NCI-H82 (cell line): ENCODE measurements at regions not wholly inside any gene's neighbourhood (a gene's known extent, or its start where the extent isn't known, plus 50 kb on each side); places are given as distances from the start of the nearest gene placed in this dataset.

Source experiments
- DNase-seq: peaks from one replicate; lab custom pipeline; 2025; lab: John Stamatoyannopoulos, UW

- DNase-seq = no peak
These were observed 98.6 kb downstream of the BCL2L11 start for GRCh38 chr2:111219285-111219684.

- no peak for DNase-seq
These were observed 99.2 kb downstream of the BCL2L11 start for GRCh38 chr2:111219734-111220505.

GRCh38 chr2:111220962-111221361 lies 100.2 kb downstream of the BCL2L11 start:
- DNase-seq = no peak

- no peak for DNase-seq
These were observed 101.0 kb downstream of the BCL2L11 start for GRCh38 chr2:111221701-111222100.

GRCh38 chr2:111222204-111222866 lies 101.6 kb downstream of the BCL2L11 start:
- no peak for DNase-seq

- DNase-seq = no peak
These were observed 105.1 kb downstream of the BCL2L11 start for GRCh38 chr2:111225856-111226255.

GRCh38 chr2:111226876-111227700 lies 106.4 kb downstream of the BCL2L11 start:
- no peak for DNase-seq

GRCh38 chr2:111227716-111228141 lies 107.0 kb downstream of the BCL2L11 start:
- no peak for DNase-seq

GRCh38 chr2:111231532-111232252 lies 111.0 kb downstream of the BCL2L11 start:
- DNase-seq = peak; percentile 43

- no peak for DNase-seq
These were observed 114.7 kb downstream of the BCL2L11 start for GRCh38 chr2:111235192-111236015.

GRCh38 chr2:111236025-111236424 lies 115.3 kb downstream of the BCL2L11 start:
- no peak for DNase-seq

GRCh38 chr2:111238296-111238695 lies 117.6 kb downstream of the BCL2L11 start:
- DNase-seq = peak; percentile 2

GRCh38 chr2:111239107-111239506 lies 118.4 kb downstream of the BCL2L11 start:
- DNase-seq = no peak

GRCh38 chr2:111239581-111240249 lies 119.0 kb downstream of the BCL2L11 start:
- no peak for DNase-seq

- DNase-seq = no peak
These were observed 122.6 kb downstream of the BCL2L11 start for GRCh38 chr2:111243295-111243694.

- DNase-seq = no peak
These were observed 124.2 kb downstream of the BCL2L11 start for GRCh38 chr2:111244864-111245263.

- no peak for DNase-seq
These were observed 125.9 kb downstream of the BCL2L11 start for GRCh38 chr2:111246620-111247061.

GRCh38 chr2:111247491-111247890 lies 126.8 kb downstream of the BCL2L11 start:
- DNase-seq = no peak

GRCh38 chr2:111249806-111250205 lies 129.1 kb downstream of the BCL2L11 start:
- DNase-seq = no peak

- no peak for DNase-seq
These were observed 129.8 kb downstream of the BCL2L11 start for GRCh38 chr2:111250448-111251030.
